ENCODE measurements at regions not wholly inside any gene's neighbourhood (a gene's known extent, or its start where the extent isn't known, plus 50 kb on each side); places are given as distances from the start of the nearest gene placed in this dataset.

- TF ChIP-seq CTCF (conservative IDR thresholded peaks at IDR 0.05; ENCODE audit: low read depth, low read length) (no peak), EZH2phosphoT487 (IDR thresholded peaks at IDR 0.05; ENCODE audit: borderline replicate concordance, low read length) (no peak), EZH2 (IDR thresholded peaks at IDR 0.05; ENCODE audit: low read length, unreplicated experiment) (no peak)
Observed at GRCh38 chr1:221605569-221605968, 136.3 kb downstream of the DUSP10 start.

Measured in PC-3 (cell line).